GM18861 (cell line): ENCODE measurements at regions not wholly inside any gene's neighbourhood (a gene's known extent, or its start where the extent isn't known, plus 50 kb on each side); places are given as distances from the start of the nearest gene placed in this dataset.

ENCODE experiments used
- ATAC-seq: cut with Tn5 transposase; IDR thresholded peaks from one replicate; pipeline ENCODE4 v1.9.1; 2021; ENCODE audit not compliant: unreplicated experiment

DNA sequence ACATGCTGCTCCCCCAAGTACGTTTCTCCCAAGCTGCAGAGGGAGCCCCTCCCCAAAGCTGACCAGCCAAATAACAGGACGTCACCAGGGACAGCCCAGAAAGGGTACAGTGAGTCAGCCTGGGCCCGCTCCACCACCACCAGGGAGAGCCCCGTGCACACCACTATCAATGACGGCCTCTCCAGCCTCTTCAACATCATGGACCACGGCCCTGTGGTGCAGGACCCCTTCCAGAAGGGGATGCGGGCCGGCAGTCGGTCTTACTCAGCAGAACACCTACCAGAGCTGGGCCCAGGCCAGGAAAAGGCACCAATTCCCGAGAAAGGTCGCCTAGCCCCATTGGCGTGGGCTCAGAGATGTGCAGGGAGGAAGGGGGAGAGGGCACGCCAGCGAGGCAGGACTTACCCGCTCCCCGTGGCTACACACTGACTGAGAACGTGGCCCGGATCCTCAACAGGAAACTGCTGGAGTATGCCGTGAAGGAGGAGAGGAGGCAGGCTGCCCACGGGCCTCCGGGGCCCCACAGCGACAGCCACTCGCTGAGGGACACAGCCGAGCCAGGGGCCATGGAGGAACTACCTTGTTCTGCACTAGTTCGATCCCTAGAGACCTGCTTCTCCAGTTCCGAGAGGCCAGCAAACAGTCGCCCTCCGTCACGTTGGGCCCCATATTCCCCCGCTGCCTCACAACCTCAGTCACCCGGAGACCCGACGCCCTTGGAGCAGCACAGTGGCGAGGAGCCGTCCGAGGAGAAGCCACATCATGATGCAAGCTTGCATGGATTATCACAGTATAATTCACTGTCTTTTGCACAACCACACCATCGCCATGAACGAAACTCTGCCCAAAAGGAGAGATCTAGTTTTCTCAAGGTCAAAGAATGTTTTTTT lies 815.9 kb upstream of the KLHL1 start:
- no peak for ATAC-seq

DNA sequence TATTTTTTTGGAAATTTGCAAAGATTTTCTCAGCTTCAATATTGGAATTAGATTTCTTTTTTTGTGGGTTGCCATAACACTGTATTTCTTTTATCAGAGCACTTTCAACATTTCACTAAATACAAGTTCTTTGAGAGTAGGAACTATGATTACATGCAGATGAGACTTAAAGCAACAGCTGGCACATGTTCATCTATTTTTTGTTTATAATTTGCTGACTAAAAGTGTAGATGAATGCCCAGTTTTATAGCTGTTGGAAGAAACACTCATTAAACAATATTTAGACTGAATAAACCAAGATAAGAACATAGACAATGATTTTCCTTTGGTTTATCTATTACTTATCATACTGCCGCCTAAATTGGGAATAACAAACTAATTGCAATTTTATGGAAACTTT lies 803.0 kb upstream of the KLHL1 start:
- no peak for ATAC-seq

DNA sequence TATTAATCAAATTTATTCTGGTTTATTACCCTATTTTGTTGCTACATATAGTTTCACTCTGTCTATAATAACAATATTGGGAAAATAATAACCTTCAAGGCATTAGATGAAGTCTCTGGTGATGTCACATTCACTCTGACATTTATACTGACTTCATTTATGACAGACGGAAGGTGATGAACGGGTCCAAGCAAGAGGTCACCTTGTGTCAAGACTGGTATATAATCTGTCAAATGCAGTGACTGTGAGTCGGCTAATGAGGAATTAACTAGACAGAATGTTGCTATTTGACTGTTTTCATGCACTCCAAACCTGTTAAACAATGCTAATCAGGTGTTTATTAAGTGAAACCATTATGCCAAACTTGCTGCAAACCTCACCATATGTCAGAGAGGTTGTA lies 800.5 kb upstream of the KLHL1 start:
- ATAC-seq, result no peak

DNA sequence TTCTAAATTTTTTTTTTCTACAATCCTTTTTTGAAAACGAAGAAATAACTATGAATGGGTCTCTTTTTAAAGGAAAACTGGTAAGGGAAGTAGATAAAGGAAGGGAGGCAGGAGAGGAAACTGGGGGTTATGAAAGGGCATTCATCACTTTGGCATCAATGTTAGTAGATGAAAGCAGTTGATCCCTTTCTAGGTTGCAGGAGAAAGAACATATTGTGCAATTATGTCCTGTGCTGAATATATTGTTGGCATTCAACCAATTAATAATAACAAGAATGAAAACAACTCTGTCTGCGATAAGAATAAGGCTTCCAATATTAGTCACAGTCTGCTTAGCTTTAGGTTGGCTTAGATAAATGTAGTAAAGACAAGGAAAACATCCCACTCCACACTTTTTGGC lies 796.8 kb upstream of the KLHL1 start:
- no peak for ATAC-seq

DNA sequence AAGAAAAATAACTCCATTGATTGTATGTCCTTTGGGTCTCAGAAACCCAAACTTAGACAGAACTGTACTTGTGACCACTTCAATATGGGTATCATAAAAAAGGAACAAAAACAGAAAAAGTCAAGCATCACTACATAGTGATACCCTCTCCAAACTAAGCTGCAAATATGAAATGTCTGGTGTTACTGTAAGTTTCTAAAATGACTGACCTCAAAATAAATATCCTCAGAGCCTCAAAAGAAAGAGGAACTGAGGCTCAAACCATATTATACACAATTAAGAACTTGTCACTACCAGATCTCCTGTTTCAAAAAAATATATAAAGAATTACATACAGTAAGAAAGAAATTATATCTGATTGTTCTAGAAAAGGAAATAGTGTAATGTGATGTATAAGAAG lies 787.9 kb upstream of the KLHL1 start:
- ATAC-seq, result no peak

DNA sequence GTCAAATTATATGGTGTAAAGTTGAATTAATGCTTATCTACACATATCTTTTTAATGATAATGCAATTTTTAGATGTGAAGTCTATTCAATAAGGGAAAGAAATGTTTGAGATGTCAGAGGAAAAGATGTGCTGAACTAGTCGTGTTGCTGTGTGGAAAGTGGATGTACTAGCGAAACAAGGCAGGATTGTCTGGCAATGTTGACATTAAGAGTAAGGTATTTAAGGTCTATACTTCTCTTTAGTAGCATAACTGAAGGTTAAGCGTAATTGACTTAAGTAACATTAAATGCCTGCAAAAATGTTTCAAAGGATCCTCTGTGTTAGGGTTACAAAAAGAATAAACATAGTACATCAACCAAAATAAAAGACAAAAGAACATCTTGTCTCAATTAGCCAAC lies 787.3 kb upstream of the KLHL1 start:
- ATAC-seq, result no peak

DNA sequence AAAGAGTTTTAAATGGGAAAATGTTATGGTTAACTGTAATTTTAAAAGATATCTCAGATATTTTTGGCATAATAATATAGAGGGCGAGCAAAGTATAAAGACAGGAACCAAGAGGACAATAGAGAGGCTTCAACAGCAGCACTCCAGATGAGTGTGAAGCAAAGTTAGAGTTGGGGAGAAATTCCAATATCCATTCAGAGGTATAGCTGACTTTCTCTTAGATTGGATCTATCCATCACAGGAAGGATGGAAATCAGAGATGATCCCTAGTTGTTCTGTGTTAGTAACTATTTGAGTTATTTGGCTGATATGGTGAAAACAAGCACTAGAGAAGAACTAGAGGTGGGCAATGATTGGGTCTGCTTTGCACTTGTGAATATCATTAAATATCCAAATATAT lies 786.0 kb upstream of the KLHL1 start:
- ATAC-seq, result no peak

DNA sequence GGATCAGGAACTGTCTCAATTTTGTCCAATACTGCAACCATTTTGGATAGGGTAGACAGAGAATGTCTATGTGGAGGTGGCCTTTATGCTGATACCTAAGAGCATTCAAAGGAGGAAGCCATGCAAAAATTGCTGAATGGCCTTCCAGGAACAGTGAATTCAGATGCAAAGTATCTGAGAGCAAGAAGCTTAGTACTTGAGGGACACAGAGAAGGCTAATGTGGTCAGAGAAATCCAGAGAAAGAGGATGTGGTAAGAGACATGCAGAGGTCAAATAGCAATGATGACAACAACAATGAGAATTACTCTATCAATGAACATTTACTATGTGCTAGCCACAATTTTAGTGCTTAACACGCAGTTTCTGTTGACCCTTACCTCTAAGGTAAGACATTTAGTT lies 785.6 kb upstream of the KLHL1 start:
- ATAC-seq, result no peak

DNA sequence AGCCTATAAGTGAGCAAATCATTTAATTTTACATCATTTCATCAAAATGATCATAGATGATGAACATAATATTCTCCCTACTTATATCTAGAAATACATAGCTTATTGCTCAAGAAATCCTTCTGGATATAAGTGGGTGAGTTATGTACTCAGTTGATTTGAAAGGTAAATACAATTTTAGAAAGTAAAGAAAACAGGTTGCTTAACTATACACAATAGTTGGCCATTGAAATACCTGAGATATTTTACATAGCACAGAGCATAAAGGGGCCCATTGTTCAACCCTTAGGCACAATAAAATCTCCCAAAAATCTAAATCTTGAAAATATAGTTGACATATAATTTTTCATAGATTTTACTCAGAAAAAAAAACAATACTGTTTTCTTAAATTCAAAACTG lies 782.0 kb upstream of the KLHL1 start:
- no peak for ATAC-seq

DNA sequence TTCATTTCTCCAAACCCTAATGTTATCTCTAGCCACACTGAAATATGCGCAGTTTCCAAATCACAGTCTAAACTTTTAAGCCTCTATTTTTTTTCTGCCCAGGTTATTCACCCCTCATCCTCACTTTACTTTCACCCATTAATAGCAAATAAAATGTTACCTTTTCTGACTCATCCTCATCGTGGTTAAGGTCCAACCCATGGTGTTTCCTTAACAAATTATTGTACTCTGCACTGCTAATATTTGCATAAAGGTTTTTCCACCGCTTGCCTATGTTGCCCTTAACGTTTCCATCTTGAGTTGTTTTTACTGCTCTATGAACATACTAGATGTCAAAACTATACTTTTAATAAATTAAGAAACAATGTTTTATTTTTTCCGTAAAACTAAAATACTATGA lies 780.9 kb upstream of the KLHL1 start:
- no peak for ATAC-seq

DNA sequence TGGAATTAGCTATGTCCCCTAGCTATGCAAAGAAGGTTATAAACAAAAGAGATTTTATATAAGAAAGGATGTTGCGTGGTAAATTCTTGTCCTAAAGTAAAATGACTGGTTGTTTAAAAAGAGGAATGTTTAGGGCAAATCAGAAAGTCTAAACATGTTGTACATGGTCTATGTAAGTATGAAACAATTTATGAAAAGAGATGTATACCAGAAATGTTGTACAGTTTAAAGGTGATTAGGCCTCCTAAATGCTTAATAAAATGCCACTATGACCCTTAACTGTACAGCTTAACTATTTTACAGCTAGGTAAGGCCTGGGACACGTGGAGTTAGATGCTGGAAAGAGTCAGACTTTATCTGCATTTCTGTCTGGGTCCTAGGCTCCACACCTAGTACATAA lies 775.9 kb upstream of the KLHL1 start:
- no peak for ATAC-seq

DNA sequence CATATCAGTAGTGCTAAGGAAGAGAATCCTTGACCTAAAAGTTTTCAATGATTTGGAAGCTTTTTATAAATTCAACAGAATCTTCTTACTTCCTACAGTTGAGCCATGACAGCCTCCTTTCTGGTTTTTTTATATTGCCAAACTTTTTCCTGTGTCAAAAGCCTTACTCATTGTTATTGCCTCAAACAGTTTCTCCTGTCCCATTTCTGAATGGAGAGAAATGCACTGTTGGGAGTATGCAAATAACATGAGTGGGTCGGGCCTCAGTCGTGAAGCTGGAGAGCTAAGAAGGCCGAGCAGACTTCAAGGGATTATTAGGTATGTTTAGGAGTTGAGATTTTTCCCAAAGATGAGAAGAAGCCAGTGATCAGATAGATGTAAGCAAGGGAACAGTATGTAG lies 766.4 kb upstream of the KLHL1 start:
- ATAC-seq, result no peak

DNA sequence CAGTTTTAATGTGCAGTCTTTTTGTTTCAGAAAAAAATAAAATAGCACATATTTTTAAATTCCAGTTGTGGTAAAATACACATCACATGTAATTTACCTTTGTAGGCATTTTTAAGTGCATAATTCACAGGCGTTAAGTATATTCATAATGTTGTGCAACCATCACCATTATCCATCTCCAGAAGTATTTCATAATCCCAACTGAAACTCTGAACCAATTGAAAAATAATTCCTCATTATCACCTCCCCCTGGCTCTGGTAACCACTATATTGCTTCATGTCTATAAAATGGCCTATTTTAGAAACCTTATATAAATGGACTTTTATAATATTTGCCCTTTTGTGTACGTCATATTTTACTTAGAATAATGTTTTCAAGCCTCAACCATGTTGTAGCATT lies 756.5 kb upstream of the KLHL1 start:
- ATAC-seq, result no peak

DNA sequence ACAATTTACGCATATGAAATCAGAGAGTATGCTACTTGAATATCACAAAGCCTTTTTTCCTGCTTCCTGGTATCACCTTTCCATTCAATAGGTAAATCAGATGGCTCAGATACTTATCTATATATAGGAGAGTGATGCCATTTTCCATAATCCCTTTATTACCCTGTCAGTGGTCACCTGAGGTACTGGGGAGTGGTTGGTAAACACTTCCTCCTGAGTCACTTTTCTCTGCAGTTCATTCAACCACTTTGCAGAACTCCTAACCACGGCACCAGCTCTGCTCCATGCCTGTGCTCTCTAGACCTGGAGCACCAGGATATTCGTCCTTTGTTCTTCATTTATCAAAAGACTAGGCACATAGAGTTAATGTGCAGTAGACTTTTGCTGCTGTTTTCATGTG lies 748.5 kb upstream of the KLHL1 start:
- no peak for ATAC-seq

DNA sequence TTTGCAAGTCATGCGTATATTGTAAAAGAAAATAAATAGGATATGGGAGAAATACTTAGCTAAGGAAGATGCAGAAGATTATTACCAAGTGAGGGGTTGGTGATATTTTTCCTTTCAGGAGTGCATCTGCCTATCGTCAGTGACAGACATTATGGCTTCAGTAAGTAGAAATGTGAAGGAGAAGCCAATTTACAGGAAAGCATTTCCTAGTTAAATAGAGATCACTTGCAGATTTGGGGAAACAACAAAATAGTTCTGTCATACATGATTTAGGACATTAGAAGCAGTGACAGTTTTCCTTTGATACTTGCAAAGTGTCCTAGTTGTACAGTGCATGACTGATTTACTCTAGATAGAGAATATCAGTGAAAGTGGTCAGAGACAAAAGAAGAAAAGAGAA lies 747.8 kb upstream of the KLHL1 start:
- ATAC-seq, result no peak

DNA sequence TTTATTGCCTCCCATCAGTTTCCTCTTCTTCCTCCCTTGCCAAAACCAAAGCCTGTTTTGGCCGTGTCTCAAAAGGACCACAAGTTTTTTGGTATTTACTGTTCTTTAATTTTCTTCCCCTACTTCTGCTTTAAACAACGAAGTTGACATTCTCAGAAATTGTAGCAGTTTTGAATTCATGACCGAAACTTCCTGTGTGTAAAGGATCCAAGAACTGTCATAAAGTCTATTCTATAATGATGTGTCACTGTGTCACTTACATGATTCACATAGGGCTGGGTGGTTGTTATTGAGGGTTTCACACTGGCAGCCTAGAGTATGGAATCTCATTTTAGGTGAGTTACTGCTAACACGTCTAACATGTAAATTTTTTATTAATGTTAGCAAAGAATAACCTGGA lies 741.0 kb upstream of the KLHL1 start:
- no peak for ATAC-seq

DNA sequence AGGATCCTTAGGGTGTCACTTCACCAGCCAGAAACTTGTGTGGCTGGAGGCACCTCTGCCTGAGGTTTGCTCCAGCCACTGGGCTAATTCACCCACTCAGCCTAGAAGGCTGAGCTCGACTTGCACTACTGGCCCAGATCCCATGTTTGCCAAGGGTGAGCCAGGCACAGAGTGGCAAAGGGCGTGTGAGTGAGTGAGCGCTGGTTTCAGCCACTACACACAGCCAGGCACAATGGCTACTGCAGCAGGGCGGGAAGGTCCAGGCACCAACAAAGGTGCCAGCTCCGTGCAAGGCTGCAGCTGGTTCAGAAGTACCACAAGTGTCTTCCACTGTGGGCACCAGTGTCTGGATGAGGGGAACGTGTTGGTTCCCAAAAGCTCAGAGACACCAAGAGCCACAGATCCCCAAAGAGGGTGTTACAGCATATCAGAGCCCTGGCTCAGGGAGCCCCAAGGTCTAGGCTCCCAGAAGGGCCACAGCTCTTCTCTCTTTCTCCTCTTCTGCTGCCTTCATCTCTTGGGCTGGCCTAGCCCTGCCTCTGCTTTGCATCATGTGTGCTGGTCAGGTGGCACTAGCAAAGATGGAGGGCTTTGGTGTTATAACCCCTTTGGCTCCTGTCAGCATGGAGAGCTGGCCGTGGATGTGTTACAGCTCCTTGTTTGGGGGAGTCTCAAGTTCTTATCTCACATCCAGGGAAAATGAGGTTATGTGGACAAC lies 736.3 kb upstream of the KLHL1 start:
- no peak for ATAC-seq

DNA sequence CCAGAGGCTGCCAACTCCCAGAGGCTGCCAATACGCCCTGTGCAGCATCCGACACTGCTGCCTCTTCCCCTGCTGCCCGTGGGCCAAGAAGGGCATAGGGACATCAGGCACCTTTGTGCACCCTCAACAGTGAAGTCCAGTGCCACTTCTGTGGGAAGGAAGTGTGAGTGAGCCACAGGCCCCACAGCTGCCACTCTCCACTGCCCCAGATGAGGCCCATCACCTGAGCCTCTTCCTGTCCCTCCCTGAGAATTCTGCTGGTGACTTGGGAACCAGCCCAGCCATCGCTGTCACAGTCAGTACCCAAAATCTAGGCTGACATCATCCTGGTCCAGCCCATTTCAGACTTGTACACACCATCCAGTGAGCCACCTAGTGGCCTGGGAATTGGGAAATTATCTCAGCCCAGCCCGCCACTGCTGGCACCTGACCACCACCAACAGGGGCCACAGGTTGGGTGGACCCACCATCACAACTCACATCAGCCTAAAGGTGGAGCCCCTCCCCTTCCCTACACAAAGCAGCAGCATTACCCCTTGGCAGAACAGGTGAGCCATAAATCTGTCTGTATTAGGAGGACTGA lies 733.9 kb upstream of the KLHL1 start:
- no peak for ATAC-seq

DNA sequence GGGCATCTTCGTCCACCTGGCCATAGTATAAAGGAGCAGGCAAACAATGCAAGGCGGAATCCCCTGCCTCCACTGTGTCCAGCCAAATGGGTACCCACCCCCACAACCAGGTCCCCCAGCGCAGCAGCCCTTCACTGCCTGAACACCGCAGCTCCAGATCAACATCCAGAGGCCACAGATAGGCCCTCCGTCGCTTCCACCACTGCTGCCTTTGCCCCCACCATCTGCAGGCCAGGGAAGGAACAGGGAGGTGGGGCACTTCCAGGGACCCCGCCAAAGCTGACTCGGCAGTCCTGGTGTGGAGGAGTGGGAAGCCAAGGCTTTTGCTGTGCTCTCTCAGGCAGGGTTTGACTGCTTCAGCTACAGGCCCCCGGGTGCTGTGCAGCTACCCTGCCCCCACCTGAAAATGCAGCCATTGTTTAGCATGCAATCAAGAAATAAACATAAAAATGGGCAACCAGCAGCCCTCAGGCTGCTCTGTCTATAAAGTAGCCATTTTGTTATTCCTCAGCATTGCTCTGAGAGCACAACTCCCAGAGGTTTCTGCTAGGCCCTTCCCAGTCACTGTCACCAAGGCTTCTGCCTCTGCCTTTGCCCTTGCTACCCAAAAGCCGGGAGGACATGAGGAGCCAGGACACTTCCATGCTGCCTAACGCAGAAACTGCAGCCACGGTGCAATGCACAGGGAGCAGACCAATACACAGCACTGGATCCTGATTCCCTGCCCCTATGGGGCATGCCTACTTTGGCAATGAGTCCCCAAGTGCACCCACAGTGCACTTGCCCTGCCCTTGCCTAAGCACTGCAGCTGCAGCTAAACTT lies 733.2 kb upstream of the KLHL1 start:
- no peak for ATAC-seq

DNA sequence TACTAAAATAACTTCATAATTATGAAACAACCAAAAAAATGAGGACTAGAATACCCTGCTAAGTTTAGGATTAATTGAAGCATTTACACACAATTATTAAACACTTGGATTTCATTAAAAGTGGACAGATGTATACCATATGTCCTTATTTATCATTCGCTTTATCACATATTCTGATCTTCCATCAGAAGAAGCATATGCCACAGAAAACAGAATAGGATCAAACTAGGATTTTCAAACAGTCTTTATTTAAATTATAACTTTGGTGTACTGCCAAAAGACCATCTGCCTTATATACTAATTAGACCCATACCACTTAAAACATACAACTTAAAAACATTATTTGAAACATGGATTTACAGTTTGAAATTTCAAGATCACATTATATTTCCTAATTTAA lies 727.1 kb upstream of the KLHL1 start:
- no peak for ATAC-seq

DNA sequence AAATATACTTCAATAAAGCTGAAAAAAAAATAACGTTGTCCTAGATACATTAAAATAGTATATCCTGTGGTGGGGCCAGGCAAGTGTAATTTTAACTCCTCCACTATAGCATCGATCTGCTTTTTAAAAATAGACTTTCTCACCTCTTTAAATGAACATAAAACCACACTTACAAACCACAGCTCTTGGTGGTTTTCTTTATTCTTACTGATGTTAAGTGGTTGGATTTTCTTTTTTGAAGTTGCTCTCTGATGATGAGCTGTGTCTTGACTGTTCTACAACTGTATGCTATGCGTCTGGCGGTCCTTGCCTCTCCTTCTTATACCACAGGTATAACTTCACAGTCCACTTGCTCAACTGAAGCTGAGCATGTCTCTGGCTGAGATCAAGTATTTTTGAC lies 721.5 kb upstream of the KLHL1 start:
- no peak for ATAC-seq
